PC-9 (cell line): ENCODE measurements at regions not wholly inside any gene's neighbourhood (a gene's known extent, or its start where the extent isn't known, plus 50 kb on each side); places are given as distances from the start of the nearest gene placed in this dataset.

ENCODE experiments used
- BruUV-seq: library from RNA; stranded (reverse); fragments of 400-500 nt; replicated peaks from 2 replicates; lab custom pipeline; 2021; lab: Mats Ljungman, UMichigan
- CTCF ChIA-PET: fragments of 300-600 bp; sonication (Branson Sonifier 250); formaldehyde crosslinking; loops from one replicate; lab custom pipeline; 2022; ENCODE audit warnings: antibody characterized with exemption; lab: Charles Lee
- POLR2A ChIA-PET: fragments of 300-600 bp; sonication (Branson Sonifier 250); formaldehyde crosslinking; loops from one replicate; lab custom pipeline; 2022; ENCODE audit warnings: antibody characterized with exemption; ENCODE audit not compliant: unreplicated experiment; lab: Charles Lee
- DNase-seq, 2 experiments: peaks; one replicate each; pipeline versions ENCODE4 v3.0.0 to v3.0.0-alpha.2; 2015 to 2022; ENCODE audit warnings: mixed read lengths in 1 of 2
- H2AFZ ChIP-seq: fragments of 200-600 bp; sonication (generic); 2 replicates; pipeline ENCODE4 v1.8.1; 2017; ENCODE audit warnings: antibody characterized with exemption
- H3F3A ChIP-seq: fragments of 200-600 bp; sonication (generic); 2 replicates; pipeline ENCODE4 v1.8.1; 2017; ENCODE audit warnings: antibody characterized with exemption, mild to moderate bottlenecking, low read depth; ENCODE audit not compliant: insufficient read depth
- H3K27ac ChIP-seq: fragments of 200-600 bp; sonication (generic); 2 replicates; pipeline ENCODE4 v1.6.1; 2016; ENCODE audit warnings: mixed run types
- H3K27me3 ChIP-seq: fragments of 200-600 bp; sonication (generic); 2 replicates; pipeline ENCODE4 v1.6.1; 2016; ENCODE audit warnings: low read depth, mixed run types; ENCODE audit not compliant: insufficient read depth
- H3K36me3 ChIP-seq: fragments of 200-600 bp; sonication (generic); 2 replicates; pipeline ENCODE4 v1.6.1; 2016; ENCODE audit warnings: low read depth, mixed run types
- H3K4me1 ChIP-seq: fragments of 200-600 bp; sonication (generic); replicated peaks from 2 replicates; pipeline ENCODE4 v1.6.1; 2016; ENCODE audit warnings: mixed run types; ENCODE audit not compliant: insufficient read depth
- H3K4me2 ChIP-seq: fragments of 200-600 bp; sonication (generic); 2 replicates; pipeline ENCODE4 v1.6.1; 2017; ENCODE audit warnings: mixed run types
- H3K4me3 ChIP-seq: fragments of 200-600 bp; sonication (generic); 2 replicates; pipeline ENCODE4 v1.6.1; 2016; ENCODE audit warnings: mixed run types
- H3K79me2 ChIP-seq: fragments of 200-600 bp; sonication (generic); 2 replicates; pipeline ENCODE4 v1.6.1; 2017; ENCODE audit warnings: low read depth, mixed run types
- H3K9me2 ChIP-seq: fragments of 200-600 bp; sonication (generic); 2 replicates; pipeline ENCODE4 v1.8.1; 2017; ENCODE audit warnings: mild to moderate bottlenecking; ENCODE audit not compliant: insufficient read depth
- H3K9me3 ChIP-seq: fragments of 200-600 bp; sonication (generic); 2 replicates; pipeline ENCODE4 v1.8.1; 2016; ENCODE audit warnings: low read depth; ENCODE audit not compliant: insufficient read depth
- H4K20me1 ChIP-seq: fragments of 200-600 bp; sonication (generic); 2 replicates; pipeline ENCODE4 v1.8.1; 2017; ENCODE audit not compliant: insufficient read depth
- EZH2 ChIP-seq: fragments of 200-600 bp; sonication (generic); IDR thresholded peaks from 2 replicates; pipeline ENCODE4 v1.8.0; 2017; ENCODE audit warnings: antibody characterized with exemption, low read depth
- intact Hi-C: fragments of 100-400 bp; cut with micrococcal nuclease; formaldehyde crosslinking; loops from one replicate; pipeline ENCODE4 v1.10.0; 2022; ENCODE audit not compliant: unreplicated experiment
- TF ChIP-seq, protein P1 (sequence below): fragments of 200-600 bp; sonication (generic); conservative IDR thresholded peaks from 2 replicates; pipeline ENCODE4 v1.6.1; 2017; ENCODE audit warnings: mixed run types, antibody characterized with exemption, mild to moderate bottlenecking, moderate library complexity

DNA sequence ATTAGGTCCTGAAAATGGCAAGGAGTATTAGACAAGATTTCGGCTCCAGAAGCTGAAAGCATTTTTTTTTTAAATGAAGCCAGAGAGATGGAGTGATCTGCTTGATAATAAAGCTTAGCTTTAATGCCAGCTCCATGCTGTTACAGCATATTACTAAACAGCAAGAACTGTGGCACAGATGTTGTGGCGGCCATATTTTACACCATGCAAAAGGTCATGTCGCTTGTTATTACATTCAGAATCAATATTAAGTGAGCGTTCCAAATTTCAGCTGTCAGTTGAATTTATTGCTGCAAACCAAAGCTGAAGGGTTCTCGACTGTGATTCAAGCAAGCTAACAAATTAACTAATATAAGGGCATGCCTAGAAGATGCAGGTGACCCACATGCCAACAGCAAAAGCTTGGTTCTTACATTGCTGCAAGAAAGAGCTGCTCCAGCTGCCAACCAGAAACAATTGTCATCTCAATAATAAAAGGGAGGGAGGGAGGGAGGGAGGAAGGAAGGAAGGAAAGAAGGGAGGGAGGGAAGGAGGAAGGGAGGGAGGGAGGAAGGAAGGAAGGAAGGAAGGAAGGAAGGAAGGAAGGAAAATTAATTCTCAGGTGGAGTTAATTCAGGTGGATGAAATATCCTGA lies 517.7 kb upstream of the WWC1 start:
- H3K9me3 ChIP-seq, result no peaks in the 10 kb centered on the region; the same call in 1 of the 2 replicates
- no peaks in the 10 kb centered on the region for H3K79me2 ChIP-seq
- intact Hi-C loops, result no loop called here
- no peak overlapping the region for H2AFZ ChIP-seq
- H3F3A ChIP-seq, result no peaks in the 10 kb centered on the region
- ChIA-PET POLR2A (no interaction called here), CTCF (no interaction called here)
- H3K36me3 ChIP-seq, result no peaks in the 10 kb centered on the region
- no peak overlapping the region for H3K27ac ChIP-seq
- no peak for TF ChIP-seq EZH2
- TF ChIP-seq, protein P1, sequence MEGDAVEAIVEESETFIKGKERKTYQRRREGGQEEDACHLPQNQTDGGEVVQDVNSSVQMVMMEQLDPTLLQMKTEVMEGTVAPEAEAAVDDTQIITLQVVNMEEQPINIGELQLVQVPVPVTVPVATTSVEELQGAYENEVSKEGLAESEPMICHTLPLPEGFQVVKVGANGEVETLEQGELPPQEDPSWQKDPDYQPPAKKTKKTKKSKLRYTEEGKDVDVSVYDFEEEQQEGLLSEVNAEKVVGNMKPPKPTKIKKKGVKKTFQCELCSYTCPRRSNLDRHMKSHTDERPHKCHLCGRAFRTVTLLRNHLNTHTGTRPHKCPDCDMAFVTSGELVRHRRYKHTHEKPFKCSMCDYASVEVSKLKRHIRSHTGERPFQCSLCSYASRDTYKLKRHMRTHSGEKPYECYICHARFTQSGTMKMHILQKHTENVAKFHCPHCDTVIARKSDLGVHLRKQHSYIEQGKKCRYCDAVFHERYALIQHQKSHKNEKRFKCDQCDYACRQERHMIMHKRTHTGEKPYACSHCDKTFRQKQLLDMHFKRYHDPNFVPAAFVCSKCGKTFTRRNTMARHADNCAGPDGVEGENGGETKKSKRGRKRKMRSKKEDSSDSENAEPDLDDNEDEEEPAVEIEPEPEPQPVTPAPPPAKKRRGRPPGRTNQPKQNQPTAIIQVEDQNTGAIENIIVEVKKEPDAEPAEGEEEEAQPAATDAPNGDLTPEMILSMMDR, result no peak
- no peak for DNase-seq
- H3K4me2 ChIP-seq, result no peak overlapping the region
- H4K20me1 ChIP-seq, result no peaks in the 10 kb centered on the region
- no TSS peak for BruUV-seq
- no peaks in the 10 kb centered on the region for H3K9me2 ChIP-seq
- H3K4me1 ChIP-seq, result no peaks in the 10 kb centered on the region
- H3K27me3 ChIP-seq, result no peaks in the 10 kb centered on the region
- no peak overlapping the region for H3K4me3 ChIP-seq

DNA sequence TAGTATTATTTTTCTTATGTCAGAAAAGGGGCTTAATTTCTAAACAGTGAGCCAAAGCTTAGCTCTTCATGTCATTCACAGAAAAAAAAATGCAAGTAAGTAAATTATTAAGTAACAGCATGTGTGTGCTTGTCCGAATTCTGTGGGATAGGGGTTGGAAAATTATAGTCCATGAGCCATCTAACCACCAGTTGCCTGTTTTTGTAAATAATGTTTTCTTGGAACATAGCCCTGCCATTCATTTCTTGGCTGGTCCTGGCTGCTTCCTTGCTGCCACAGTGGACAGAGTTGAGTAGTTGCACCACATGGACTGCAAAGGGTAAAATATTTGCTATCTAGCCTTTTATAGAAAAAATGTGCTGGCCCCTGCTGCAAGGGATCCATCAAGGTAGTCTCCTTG lies 513.7 kb upstream of the WWC1 start:
- Histone ChIP-seq H3K4me1 (no peaks in the 10 kb centered on the region), H3K27ac (no peak overlapping the region), H2AFZ (no peak overlapping the region), H4K20me1 (no peaks in the 10 kb centered on the region), H3K4me2 (no peak overlapping the region), H3K4me3 (no peak overlapping the region), H3K36me3 (no peaks in the 10 kb centered on the region), H3K9me2 (peaks cover 3% of the 10 kb centered on the region; the same call in 1 of the 2 replicates), H3K9me3 (no peaks in the 10 kb centered on the region; the same call in 1 of the 2 replicates), H3F3A (no peaks in the 10 kb centered on the region), H3K79me2 (no peaks in the 10 kb centered on the region), H3K27me3 (no peaks in the 10 kb centered on the region)
- BruUV-seq, result no TSS peak
- DNase-seq, result no peak
- intact Hi-C loops, result no loop called here
- TF ChIP-seq EZH2, result no peak
- TF ChIP-seq, protein P1, result no peak
- ChIA-PET POLR2A (no interaction called here), CTCF (no interaction called here)

DNA sequence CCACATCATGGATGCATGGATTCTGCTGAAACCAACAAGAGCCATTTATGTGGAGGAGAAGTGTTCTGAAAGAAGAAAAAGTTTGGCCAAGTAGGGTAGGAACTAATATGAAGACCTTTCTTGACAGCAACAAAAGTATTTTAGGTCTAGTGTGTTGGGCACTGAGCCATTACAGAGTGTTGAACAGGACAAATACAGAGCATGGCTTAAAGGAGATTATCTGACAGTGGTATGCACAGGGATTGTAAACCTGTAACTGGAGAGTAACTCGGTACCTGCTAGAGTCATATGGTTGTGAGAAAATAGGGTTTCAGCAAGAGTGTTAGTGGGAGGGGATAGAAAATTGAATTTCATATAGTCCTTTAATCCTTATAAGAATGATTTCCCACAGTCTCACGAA lies 513.2 kb upstream of the WWC1 start:
- Histone ChIP-seq H3K9me3 (no peaks in the 10 kb centered on the region), H3K4me3 (no peak overlapping the region), H3F3A (no peaks in the 10 kb centered on the region), H3K4me1 (no peaks in the 10 kb centered on the region), H3K79me2 (no peaks in the 10 kb centered on the region), H4K20me1 (no peaks in the 10 kb centered on the region), H2AFZ (no peak overlapping the region), H3K27me3 (no peaks in the 10 kb centered on the region), H3K4me2 (no peak overlapping the region), H3K9me2 (peaks cover 3% of the 10 kb centered on the region; the same call in 1 of the 2 replicates), H3K36me3 (no peaks in the 10 kb centered on the region), H3K27ac (no peak overlapping the region)
- intact Hi-C loops, result no loop called here
- TF ChIP-seq EZH2, result no peak
- TF ChIP-seq, protein P1, result no peak
- no TSS peak for BruUV-seq
- no peak for DNase-seq
- CTCF ChIA-PET, result no interaction called here
- POLR2A ChIA-PET, result no interaction called here
